T1000 (cell line): ENCODE measurements at regions not wholly inside any gene's neighbourhood (a gene's known extent, or its start where the extent isn't known, plus 50 kb on each side); places are given as distances from the start of the nearest gene placed in this dataset.
"Not testable (repeated sequence)": the region's sequence is repeated elsewhere in the genome, so short reads cannot be mapped to it uniquely, and the experiment has no call there.

Experiments
- DNase-seq: peaks from one replicate; lab custom pipeline; 2025; ENCODE audit warnings: mixed read lengths; lab: John Stamatoyannopoulos, UW

- not testable (repeated sequence) for DNase-seq
Observed at GRCh38 chr1:53399370-53400133, 59.6 kb upstream of the DMRTB1 start.

DNA sequence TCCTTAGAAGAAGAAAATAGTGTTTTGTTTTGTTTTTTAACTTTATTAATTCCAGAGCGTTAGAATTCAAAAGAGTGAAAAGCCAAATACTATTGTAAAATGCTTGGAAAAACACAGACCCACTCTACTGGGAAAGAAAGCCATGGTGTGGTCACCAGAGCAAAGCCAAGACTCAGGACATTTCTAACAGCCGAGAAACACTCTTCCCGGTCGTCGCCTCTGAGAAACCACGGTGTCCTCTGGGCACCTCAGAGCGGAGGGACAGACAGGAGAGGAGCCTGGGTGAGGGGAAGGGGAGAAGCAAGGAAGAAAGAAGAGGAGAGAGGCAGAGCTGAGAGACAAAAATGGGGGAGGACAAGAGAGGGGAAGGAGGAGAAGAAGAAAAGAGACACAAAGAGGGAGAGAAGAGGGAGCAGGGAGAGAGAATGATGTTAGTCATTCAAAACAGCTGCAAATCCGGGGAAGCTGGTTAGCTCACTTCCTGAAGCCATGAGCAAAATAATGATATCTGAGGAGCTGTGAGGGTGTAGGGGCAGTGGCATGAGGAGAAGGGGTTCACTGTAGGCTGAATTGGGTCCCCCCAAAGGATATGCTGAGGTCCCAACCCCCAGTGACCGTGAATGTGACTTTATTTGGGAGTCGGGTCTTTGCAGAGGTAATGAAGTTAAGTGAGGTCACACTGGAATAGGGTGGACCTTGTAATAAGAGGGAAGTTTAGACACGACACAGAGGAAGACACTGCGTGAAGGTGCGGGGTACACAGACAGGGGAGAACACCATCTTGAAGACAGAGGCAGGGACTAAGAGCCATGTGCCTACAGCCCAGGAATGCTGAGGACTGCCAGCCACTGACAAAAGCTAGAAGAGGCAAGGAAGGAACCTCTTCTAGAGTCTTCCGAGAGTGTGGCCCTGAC is 58.2 kb upstream of the DMRTB1 start:
- DNase-seq: no peak

- no peak for DNase-seq
Observed at GRCh38 chr1:53401813-53402745, 57.1 kb upstream of the DMRTB1 start.

GRCh38 chr1:53402891-53403655 is 56.1 kb upstream of the DMRTB1 start:
- DNase-seq: no peak

GRCh38 chr1:53405737-53406136 is 53.5 kb upstream of the DMRTB1 start:
- DNase-seq: no peak

DNA sequence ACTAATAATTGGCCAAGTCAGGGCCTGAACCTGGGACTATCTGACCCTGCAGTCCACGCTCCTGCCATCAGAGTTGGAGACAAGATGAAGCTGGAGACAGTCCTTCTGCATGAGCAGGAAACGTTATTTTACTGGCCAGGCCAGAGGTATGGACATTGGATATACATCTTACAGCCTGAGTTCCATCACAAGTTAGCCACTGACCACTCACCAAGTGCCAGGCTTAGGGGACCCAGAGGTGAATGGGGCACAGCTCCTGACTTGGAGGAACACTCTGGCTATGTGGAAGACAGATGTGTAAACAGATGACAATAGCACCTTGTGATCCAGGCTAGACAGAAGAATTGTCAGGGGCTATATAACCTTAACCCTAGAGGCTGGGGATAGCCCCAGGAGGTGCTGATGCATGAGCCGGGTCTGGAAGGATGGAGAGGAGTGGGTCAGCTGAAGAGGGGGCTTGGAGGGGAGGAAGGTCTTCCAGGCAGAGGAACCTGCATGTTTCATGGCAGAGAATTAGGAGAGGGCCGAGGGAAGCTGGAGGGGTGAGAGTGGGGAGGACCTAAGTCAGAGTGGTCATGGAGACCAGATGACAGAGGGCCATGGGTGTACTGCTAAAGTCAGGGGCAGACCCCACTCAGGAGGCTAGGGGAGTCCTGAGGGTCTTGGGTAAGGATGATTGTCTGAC is 52.5 kb upstream of the DMRTB1 start:
- no peak for DNase-seq

DNA sequence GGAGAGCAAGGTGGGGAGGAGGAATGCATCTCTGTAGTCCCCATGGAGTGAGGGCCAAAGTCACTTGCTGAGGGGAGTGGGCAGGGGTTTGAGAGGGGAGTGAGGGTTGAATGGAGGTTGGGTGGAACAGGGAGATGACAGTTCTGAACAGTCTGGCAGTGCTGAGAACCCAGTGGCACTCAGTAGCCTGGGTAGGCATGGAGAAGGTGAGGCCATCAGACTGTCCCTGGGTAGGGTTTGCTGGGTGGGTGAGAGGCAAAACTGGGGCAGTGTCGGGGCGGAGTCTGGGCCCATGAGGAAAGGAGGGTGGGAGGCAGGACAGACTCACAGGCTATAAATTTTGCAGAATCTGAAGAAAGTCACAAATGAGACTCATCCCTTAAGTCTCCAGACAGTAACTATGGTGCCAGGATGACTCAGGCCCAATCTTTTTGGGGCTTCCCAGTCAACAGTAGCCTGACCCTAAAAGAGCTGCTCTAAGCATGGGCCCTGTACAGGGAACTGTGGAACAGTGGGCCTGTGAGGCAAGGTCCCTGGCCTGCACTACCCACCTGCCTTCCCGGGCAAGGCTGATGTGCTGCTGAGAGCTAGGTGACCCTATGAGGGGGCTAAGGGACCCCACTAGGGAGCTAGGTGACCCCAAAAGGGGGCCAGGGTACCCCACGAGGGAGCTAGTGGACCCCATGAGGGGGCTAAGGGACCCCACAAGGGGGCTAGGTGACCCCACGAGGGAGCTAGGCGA is 51.0 kb upstream of the DMRTB1 start:
- peak; percentile 38 for DNase-seq

DNA sequence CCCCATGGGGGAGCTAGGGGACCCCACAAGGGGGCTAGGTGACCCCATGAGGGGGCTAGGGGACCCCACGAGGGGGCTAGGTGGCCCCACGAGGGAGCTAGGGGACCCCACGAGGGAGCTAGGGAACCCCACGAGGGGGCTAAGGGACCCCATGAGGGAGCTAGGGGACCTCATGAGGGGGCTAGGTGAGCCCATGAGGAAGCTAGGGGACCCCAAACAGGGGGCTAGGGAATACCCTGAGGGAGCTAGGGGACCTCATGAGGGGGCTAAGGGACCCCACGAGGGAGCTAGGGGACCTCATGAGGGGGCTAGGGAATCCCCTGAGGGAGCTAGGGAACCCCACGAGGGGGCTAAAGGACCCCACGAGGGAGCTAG is 50.5 kb upstream of the DMRTB1 start:
- DNase-seq: no peak

- DNase-seq: no peak
Observed at GRCh38 chr1:53409233-53409632, 50.0 kb upstream of the DMRTB1 start.
